ENCODE measurements at regions not wholly inside any gene's neighbourhood (a gene's known extent, or its start where the extent isn't known, plus 50 kb on each side); places are given as distances from the start of the nearest gene placed in this dataset.

- no peaks in the 10 kb centered on the region for H3K9me3 ChIP-seq (ENCODE audit: control insufficient read depth in 2 of 2, insufficient read depth in 1 of 2, low read depth in 1 of 2, low read length in 1 of 2)
- H3K4me1 ChIP-seq (ENCODE audit: control insufficient read depth in 3 of 3, insufficient read depth in 2 of 3, low read depth in 1 of 3, low read length in 2 of 3), result no peaks in the 10 kb centered on the region
- H3K36me3 ChIP-seq (ENCODE audit: control insufficient read depth in 3 of 3, insufficient read depth in 2 of 3, low read depth in 1 of 3, low read length in 3 of 3), result no peaks in the 10 kb centered on the region
- FAIRE-seq (no peak), DNase-seq (peak; percentile 71 to 79)
- H3K4me3 ChIP-seq (ENCODE audit: low read depth in 1 of 3, low read length in 3 of 3), result no peak overlapping the region
- 23 to 27% (median 25%) methylated on average over 8 of the region's 8 CpGs for WGBS, 3 donors
- H3K27ac ChIP-seq (ENCODE audit: low read depth in 1 of 3, low read length in 2 of 3), result no peak overlapping the region
- H3K27me3 ChIP-seq (ENCODE audit: control insufficient read depth in 3 of 3, insufficient read depth in 3 of 3, low read length in 3 of 3), result no peaks in the 10 kb centered on the region
These were observed 93.9 kb upstream of the PPM1J start for GRCh38 chr1:112808861-112809684.

- no peak for FAIRE-seq
- Histone ChIP-seq H3K27me3 (ENCODE audit: control insufficient read depth in 3 of 3, insufficient read depth in 3 of 3, low read length in 3 of 3) (no peaks in the 10 kb centered on the region), H3K27ac (ENCODE audit: low read depth in 1 of 3, low read length in 2 of 3) (no peak overlapping the region), H3K36me3 (ENCODE audit: control insufficient read depth in 3 of 3, insufficient read depth in 2 of 3, low read depth in 1 of 3, low read length in 3 of 3) (no peaks in the 10 kb centered on the region), H3K4me3 (ENCODE audit: low read depth in 1 of 3, low read length in 3 of 3) (no peak overlapping the region), H3K9me3 (ENCODE audit: control insufficient read depth in 2 of 2, insufficient read depth in 1 of 2, low read depth in 1 of 2, low read length in 1 of 2) (no peaks in the 10 kb centered on the region), H3K4me1 (ENCODE audit: control insufficient read depth in 3 of 3, insufficient read depth in 2 of 3, low read depth in 1 of 3, low read length in 2 of 3) (no peaks in the 10 kb centered on the region)
- 86 to 95% (median 94%) methylated on average over 3 of the region's 3 CpGs for WGBS, 3 donors
- DNase-seq, result no peak
These were observed 92.9 kb upstream of the PPM1J start for GRCh38 chr1:112807999-112808398.

GRCh38 chr1:112807117-112807516 lies 92.0 kb upstream of the PPM1J start:
- H3K9me3 ChIP-seq (ENCODE audit: control insufficient read depth in 2 of 2, insufficient read depth in 1 of 2, low read depth in 1 of 2, low read length in 1 of 2), result no peaks in the 10 kb centered on the region
- 77 to 89% (median 80%) methylated on average over 6 of the region's 6 CpGs for WGBS, 3 donors
- H3K36me3 ChIP-seq (ENCODE audit: control insufficient read depth in 3 of 3, insufficient read depth in 2 of 3, low read depth in 1 of 3, low read length in 3 of 3), result no peaks in the 10 kb centered on the region
- H3K4me1 ChIP-seq (ENCODE audit: control insufficient read depth in 3 of 3, insufficient read depth in 2 of 3, low read depth in 1 of 3, low read length in 2 of 3), result no peaks in the 10 kb centered on the region
- H3K27ac ChIP-seq (ENCODE audit: low read depth in 1 of 3, low read length in 2 of 3), result no peak overlapping the region
- H3K4me3 ChIP-seq (ENCODE audit: low read depth in 1 of 3, low read length in 3 of 3), result no peak overlapping the region
- DNase-seq (no peak), FAIRE-seq (no peak)
- no peaks in the 10 kb centered on the region for H3K27me3 ChIP-seq (ENCODE audit: control insufficient read depth in 3 of 3, insufficient read depth in 3 of 3, low read length in 3 of 3)

GRCh38 chr1:112806090-112806642 lies 91.0 kb upstream of the PPM1J start:
- no peaks in the 10 kb centered on the region for H3K36me3 ChIP-seq (ENCODE audit: control insufficient read depth in 3 of 3, insufficient read depth in 2 of 3, low read depth in 1 of 3, low read length in 3 of 3)
- no peaks in the 10 kb centered on the region for H3K4me1 ChIP-seq (ENCODE audit: control insufficient read depth in 3 of 3, insufficient read depth in 2 of 3, low read depth in 1 of 3, low read length in 2 of 3)
- no peak overlapping the region for H3K4me3 ChIP-seq (ENCODE audit: low read depth in 1 of 3, low read length in 3 of 3)
- no peaks in the 10 kb centered on the region for H3K27me3 ChIP-seq (ENCODE audit: control insufficient read depth in 3 of 3, insufficient read depth in 3 of 3, low read length in 3 of 3)
- 81 to 87% (median 86%) methylated on average over 3 of the region's 3 CpGs for WGBS, 3 donors
- H3K9me3 ChIP-seq (ENCODE audit: control insufficient read depth in 2 of 2, insufficient read depth in 1 of 2, low read depth in 1 of 2, low read length in 1 of 2), result no peaks in the 10 kb centered on the region
- no peak overlapping the region for H3K27ac ChIP-seq (ENCODE audit: low read depth in 1 of 3, low read length in 2 of 3)
- FAIRE-seq (no peak), DNase-seq (no peak)

GRCh38 chr1:112805155-112805853 lies 90.2 kb upstream of the PPM1J start:
- FAIRE-seq (no peak), DNase-seq (no peak)
- Histone ChIP-seq H3K4me1 (ENCODE audit: control insufficient read depth in 3 of 3, insufficient read depth in 2 of 3, low read depth in 1 of 3, low read length in 2 of 3) (no peaks in the 10 kb centered on the region), H3K9me3 (ENCODE audit: control insufficient read depth in 2 of 2, insufficient read depth in 1 of 2, low read depth in 1 of 2, low read length in 1 of 2) (no peaks in the 10 kb centered on the region), H3K27me3 (ENCODE audit: control insufficient read depth in 3 of 3, insufficient read depth in 3 of 3, low read length in 3 of 3) (no peaks in the 10 kb centered on the region), H3K4me3 (ENCODE audit: low read depth in 1 of 3, low read length in 3 of 3) (no peak overlapping the region), H3K27ac (ENCODE audit: low read depth in 1 of 3, low read length in 2 of 3) (no peak overlapping the region), H3K36me3 (ENCODE audit: control insufficient read depth in 3 of 3, insufficient read depth in 2 of 3, low read depth in 1 of 3, low read length in 3 of 3) (no peaks in the 10 kb centered on the region)
- WGBS, 3 donors, result 82 to 83% (median 82%) methylated on average over 3 of the region's 3 CpGs

- DNase-seq (peak; percentile 78 to 85), FAIRE-seq (no peak)
- no peak overlapping the region for H3K27ac ChIP-seq (ENCODE audit: low read depth in 1 of 3, low read length in 2 of 3)
- no peaks in the 10 kb centered on the region for H3K27me3 ChIP-seq (ENCODE audit: control insufficient read depth in 3 of 3, insufficient read depth in 3 of 3, low read length in 3 of 3)
- WGBS, 3 donors, result 35 to 54% (median 44%) methylated on average over 10 of the region's 10 CpGs
- no peaks in the 10 kb centered on the region for H3K36me3 ChIP-seq (ENCODE audit: control insufficient read depth in 3 of 3, insufficient read depth in 2 of 3, low read depth in 1 of 3, low read length in 3 of 3)
- H3K4me1 ChIP-seq (ENCODE audit: control insufficient read depth in 3 of 3, insufficient read depth in 2 of 3, low read depth in 1 of 3, low read length in 2 of 3), result no peaks in the 10 kb centered on the region
- H3K9me3 ChIP-seq (ENCODE audit: control insufficient read depth in 2 of 2, insufficient read depth in 1 of 2, low read depth in 1 of 2, low read length in 1 of 2), result no peaks in the 10 kb centered on the region
- H3K4me3 ChIP-seq (ENCODE audit: low read depth in 1 of 3, low read length in 3 of 3), result no peak overlapping the region
These were observed 89.0 kb upstream of the PPM1J start for GRCh38 chr1:112803906-112804762.

GRCh38 chr1:112800289-112800688 lies 85.2 kb upstream of the PPM1J start:
- Histone ChIP-seq H3K9me3 (ENCODE audit: control insufficient read depth in 2 of 2, insufficient read depth in 1 of 2, low read depth in 1 of 2, low read length in 1 of 2) (no peaks in the 10 kb centered on the region), H3K4me3 (ENCODE audit: low read depth in 1 of 3, low read length in 3 of 3) (no peak overlapping the region), H3K4me1 (ENCODE audit: control insufficient read depth in 3 of 3, insufficient read depth in 2 of 3, low read depth in 1 of 3, low read length in 2 of 3) (no peaks in the 10 kb centered on the region), H3K27ac (ENCODE audit: low read depth in 1 of 3, low read length in 2 of 3) (no peak overlapping the region), H3K27me3 (ENCODE audit: control insufficient read depth in 3 of 3, insufficient read depth in 3 of 3, low read length in 3 of 3) (no peaks in the 10 kb centered on the region), H3K36me3 (ENCODE audit: control insufficient read depth in 3 of 3, insufficient read depth in 2 of 3, low read depth in 1 of 3, low read length in 3 of 3) (no peaks in the 10 kb centered on the region)
- DNase-seq (no peak), FAIRE-seq (no peak)
- WGBS, 3 donors, result 57 to 83% (median 79%) methylated on average over 2 of the region's 2 CpGs

- Histone ChIP-seq H3K4me3 (ENCODE audit: low read depth in 1 of 3, low read length in 3 of 3) (no peak overlapping the region), H3K4me1 (ENCODE audit: control insufficient read depth in 3 of 3, insufficient read depth in 2 of 3, low read depth in 1 of 3, low read length in 2 of 3) (peaks cover 0 to 7% (median 0%) of the 10 kb centered on the region in 3 donors), H3K9me3 (ENCODE audit: control insufficient read depth in 2 of 2, insufficient read depth in 1 of 2, low read depth in 1 of 2, low read length in 1 of 2) (no peaks in the 10 kb centered on the region), H3K27me3 (ENCODE audit: control insufficient read depth in 3 of 3, insufficient read depth in 3 of 3, low read length in 3 of 3) (no peaks in the 10 kb centered on the region), H3K36me3 (ENCODE audit: control insufficient read depth in 3 of 3, insufficient read depth in 2 of 3, low read depth in 1 of 3, low read length in 3 of 3) (no peaks in the 10 kb centered on the region), H3K27ac (ENCODE audit: low read depth in 1 of 3, low read length in 2 of 3) (no peak overlapping the region)
- DNase-seq, result no peak
- no peak for FAIRE-seq
- WGBS, 3 donors, result 30 to 52% (median 44%) methylated on average over 3 of the region's 3 CpGs
These were observed 83.2 kb upstream of the PPM1J start for GRCh38 chr1:112798292-112798691.
